GM19397 (cell line): ENCODE measurements at regions not wholly inside any gene's neighbourhood (a gene's known extent, or its start where the extent isn't known, plus 50 kb on each side); places are given as distances from the start of the nearest gene placed in this dataset.

Experiments
- ATAC-seq: cut with Tn5 transposase; IDR thresholded peaks from one replicate; pipeline ENCODE4 v1.9.1; 2021; ENCODE audit warnings: mild to moderate bottlenecking, moderate library complexity; ENCODE audit not compliant: unreplicated experiment

DNA sequence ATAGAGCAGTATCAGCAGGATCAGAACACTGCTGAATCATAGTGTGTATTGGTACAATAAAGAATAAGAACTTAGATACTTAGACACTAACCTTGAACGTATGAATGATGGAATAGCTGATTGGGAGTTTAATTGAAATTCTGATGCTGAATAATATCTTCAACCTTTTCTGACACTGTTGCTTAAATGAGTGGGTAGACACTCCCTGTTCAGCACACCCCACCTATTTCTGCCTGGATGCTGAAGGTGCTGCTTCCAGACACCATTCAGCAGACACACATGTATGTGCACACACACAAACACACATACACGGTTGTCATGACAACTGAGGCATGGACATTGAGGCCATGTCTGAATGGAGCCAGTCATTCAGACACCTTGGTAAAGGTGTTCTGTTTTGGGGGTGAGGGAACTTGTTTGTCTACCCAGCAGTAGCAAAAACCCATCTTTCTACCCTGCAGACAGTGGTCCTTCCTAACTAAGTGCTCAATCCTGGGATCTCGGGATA lies 54.3 kb downstream of the TMEM215 start:
- no peak for ATAC-seq

DNA sequence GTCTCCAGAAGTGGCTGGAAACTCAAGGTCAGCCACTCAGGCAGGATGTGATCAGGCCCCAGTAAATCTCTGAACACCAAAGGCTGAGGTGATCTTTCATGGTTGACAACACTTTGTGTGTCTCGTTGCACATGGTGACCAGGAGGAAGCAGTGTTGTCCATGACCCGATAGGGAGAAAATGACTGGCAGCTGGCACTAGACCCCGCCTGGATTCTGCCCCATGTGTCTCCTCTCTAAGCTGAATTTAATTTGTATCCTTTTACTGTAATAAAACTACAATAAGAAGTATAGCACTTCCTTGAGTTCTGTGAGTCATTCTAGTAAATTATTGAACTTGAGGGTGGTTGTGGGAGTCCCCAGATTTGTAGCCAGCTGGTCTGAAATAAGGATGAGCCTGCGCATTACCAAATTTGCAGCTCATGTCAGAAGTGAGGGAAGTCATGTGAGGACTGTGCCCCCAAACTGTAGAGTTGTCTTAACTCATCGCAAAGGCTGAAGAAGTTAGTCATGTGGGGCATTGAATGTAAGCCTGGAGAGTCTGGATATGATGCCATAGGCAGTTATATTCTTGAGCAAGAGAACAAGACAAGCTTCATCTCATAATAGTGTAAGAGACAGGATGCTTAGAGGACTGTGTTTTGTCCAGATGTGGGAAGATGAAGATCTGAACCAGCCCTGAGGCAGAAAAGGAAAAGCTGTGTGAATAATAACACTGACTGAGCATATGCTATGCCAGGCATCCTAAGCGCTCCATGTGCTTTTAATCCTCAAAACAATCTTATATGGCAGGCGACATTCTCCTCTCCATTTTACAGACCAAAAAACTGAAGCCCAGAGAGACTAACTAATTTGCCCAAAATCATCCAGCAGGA lies 55.9 kb downstream of the TMEM215 start:
- peak; percentile 73 for ATAC-seq

DNA sequence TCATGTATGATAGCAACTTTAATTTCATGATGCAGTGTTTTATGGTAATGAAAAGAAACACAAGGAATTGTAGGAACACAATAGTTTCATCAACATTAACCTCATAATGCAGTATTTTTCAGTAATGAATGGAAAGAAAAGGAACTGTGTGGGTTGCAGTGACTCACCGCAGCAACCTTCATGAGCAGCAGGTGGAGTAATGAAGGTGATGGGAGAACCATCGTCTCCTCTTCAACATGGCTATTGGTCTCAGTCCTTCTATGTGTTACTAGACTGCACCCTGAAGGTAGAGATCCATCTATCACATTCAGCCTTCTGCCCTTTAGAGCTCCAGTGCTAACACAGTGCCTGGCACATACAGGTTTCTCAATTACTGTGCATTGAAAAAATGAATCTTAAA lies 58.0 kb downstream of the TMEM215 start:
- ATAC-seq, result no peak

DNA sequence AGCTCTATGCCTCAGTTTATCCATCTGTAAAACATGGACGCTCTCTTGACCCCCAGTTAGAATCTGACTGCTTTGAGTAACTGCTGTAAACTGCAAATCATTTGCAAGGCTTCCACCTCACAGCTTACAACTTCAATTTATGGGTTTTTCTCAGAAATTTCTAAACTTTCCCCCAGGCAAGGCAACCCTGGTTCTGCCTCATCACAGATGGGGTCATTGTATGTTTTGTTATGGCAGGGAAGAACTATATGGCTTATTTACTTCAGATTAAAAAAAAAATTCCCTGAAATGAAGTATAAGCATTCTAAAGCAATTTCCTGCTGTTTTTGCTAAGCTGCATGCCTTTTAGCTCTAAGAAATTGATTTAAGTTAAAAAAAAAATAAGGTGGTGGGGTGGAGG lies 60.0 kb downstream of the TMEM215 start:
- no peak for ATAC-seq

DNA sequence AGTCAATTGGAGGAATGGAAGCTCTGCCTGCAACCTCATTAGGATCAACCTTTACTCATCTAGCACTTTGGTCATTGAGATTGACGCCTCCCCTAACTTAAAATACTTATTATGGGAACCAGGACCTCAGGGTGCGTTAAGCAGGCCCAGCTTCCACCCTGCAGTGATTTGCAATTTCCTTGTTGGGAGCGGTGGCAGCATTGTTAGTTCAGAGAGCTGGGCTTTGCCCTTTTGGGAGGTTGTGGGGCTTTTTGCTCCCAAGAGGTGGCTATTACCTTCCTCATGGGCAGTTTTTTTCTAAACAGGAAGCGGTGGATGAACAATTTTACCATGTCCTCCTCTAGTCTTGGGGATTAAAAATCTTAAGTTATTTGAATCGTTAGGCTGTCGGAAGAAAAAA lies 60.9 kb downstream of the TMEM215 start:
- ATAC-seq, result no peak

DNA sequence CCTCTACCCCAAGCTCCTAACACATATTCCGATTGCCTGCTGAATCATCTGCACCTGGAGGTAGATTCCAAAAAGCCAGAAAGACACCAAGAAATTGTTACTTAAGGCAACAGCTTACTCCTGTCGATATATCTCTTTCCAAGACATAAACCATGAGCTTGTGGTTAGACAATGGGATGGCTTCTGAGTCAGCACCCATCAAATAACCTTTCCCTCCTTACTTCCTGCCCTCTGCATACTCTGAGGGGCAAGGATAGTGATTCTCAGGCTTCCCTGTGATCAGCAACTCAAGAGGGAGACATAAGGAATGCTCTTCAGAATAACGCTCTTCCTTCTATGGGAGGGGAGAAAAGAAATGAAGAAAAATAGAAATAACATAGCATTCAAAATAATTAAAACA lies 70.9 kb downstream of the TMEM215 start:
- no peak for ATAC-seq

DNA sequence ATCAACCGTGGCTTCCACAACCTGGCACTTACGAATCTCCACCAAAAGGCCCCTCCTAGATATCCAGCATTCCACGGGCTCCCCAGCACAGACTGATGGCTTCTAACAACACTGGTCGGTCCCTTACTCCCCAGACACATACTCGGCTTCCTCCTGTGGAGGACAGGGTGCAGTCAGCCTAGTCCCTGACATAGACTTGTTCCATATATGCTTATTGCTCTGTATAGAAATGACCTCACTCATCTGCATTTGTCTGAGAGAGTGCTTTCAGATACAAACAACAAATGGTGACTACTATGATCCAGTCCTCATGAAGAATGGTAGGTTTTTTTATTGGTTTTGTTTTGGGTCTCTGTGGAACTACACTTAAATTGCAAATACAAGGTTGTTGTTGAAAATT lies 72.4 kb downstream of the TMEM215 start:
- no peak for ATAC-seq

DNA sequence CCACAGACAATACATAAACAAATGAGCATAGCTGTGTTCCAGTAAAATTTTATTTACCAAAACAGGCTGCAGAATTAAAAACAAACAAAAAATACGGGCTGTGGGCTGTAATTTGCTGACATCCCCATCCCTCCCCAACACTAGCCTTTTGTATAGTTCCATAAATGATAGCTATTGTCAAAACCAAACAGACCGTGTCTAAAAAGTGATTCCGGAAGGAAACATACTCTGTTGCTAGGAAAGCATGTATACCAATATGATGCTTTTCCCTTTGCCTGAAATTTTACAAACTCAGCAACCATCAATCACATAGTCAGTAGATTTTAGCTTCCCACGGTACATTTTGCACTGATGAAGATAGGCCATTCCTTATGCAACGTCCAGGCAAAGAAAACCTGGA lies 80.0 kb downstream of the TMEM215 start:
- no peak for ATAC-seq

DNA sequence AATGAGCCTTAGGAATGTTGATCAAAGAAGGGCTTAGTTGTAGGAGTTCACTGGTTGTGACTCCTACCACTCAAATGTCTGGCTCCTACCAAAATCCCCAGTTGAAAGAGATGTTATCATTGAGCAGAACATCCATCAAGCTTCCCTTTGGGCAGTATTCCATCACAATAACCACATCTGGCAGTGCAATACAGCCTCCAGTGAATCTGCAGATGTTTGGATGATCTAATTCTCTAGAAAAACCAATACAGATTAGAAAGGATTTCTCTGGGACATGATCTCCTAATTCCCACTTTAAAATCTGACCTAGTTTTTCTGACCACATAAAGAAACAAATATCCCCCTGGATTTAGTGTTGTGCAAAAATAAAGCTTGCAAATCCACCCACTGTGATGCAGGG lies 81.6 kb downstream of the TMEM215 start:
- ATAC-seq, result no peak

DNA sequence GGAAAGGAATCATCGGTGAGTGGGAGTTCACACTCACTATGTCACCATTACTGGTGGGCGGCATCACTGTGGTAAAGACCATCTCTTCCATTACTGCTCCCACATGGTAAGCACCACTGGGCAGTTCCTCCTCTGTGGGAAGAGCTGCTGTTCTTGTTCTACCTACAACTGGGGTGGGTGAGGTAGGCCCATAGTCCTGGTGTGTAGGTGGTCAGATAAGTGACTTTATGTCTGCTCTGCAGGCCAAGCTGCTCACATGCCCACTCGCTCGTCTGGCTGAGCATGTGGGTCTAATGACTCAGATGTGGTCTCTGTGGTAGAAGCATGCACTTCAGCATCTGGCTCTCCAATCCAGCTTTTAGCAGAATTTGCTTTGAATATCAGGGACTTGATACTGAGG lies 82.9 kb downstream of the TMEM215 start:
- ATAC-seq, result no peak

DNA sequence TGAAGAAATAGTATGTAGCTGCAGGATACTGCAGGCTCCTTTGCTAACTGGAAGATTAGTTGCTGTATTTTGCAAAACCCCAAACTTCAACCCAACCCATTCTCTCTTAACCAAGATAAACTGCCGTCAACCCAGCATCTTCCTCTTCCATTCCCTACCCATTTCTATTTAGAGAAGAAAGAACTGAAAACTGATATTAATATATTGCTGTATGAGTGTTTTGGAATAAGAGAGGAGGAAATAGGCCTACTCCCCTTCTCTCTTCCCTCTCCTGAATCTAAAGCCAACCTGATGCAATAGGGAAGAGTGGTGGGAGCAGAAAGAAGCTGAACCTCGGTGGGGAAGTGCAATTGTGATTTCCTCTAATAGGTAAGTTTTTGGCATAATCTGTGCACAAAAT lies 83.7 kb downstream of the TMEM215 start:
- ATAC-seq, result no peak

DNA sequence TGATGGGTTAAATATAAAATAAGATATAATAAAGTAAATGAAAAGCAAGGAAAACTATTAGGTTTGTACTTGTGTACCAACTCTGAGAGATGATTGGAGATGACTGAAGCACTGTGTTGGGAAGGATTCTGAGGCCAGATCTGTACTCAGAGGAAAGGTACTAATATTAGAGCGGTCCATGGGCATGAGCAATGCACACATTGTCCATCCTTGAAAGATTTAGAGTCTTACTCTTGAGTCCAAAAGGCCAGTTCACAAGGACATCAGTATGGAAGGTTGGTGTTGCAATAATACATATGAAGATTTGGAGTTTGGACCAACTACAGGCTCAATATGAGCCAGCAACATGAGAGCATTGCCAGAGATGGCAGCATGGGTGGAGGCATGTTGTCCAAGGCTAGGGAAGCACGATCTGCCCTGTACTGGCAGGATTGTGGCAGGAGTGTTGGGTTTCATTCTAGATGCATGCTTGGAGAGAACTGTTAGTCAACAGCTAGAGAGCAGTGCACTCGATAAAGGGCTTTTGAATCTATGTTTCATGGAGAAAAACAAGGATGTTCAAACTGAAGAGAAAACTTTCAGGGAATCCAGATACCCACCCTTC lies 84.4 kb downstream of the TMEM215 start:
- no peak for ATAC-seq

DNA sequence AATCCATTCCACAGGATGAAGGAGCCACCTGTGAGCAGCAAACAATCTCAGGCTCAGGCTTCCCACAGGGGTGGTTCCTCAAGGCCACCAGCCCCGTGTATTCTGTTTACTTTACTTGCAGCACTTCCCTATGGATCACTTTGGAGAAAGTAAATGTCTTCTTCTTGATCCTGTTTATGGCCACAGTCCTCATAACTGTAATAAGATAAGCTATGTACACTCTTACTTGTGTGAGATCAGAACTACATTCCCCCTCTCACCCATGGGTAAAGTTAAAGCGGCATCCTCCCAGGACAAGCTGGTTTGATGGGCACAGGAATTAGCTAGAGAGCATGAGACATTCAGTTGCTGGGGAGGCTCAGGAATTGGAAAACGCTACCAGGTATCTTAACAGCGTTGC lies 86.1 kb downstream of the TMEM215 start:
- ATAC-seq, result no peak

DNA sequence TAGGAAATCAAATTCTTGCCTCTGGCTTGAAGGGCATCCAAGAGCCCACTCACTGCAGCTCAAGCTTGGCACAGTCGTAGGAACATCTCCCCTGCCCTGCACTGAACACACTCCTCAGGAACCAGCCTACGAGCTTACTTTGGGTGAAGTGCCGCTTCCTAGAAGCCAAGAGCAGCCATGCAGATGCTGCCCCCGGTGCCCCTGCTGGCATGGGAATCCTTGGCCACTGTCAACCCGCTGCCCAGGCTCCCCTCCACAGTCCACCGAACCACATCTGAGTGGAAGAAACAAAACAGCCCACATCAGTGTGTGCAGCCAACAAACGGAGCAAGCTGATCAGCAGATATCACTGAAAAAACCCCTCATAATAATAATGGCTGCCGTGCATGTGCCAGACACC lies 89.8 kb downstream of the TMEM215 start:
- no peak for ATAC-seq

DNA sequence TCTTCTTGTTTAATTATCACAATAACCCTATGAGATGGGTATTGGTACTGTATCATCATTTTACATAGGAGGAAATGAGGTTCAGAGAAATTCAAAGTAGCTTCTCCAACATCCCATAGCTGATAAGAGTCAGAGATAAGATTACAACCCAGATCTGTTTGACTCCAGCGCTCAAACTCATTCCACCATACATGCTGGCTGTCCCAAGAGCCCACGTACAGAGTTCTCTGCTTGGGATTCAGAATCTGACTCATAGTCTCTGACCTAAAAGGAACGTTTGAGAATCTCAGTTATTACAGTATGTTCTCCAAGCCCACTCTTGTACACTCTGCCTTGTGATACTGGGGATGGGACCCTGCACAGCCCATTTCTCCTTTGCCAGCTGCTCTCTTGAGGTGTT lies 90.2 kb downstream of the TMEM215 start:
- ATAC-seq, result no peak

DNA sequence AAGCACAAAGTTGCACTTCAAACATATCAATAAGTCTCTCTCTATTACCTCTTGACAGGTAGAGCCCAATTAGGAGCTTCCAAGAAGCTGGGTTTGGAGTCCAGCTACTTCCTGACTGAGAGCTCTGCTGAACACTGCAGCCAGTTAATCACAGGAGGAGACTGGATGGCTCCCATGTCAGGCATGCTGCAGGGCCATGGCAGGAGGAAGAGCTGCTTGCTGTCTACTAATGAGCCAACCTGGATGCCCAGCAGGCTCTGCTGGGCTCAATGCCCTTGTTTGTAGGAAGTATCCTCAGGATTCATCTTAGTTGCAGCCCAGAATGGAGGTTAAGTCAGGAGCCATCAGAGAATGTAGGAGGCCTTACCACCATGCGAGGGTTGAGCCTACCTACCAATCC lies 91.9 kb downstream of the TMEM215 start:
- ATAC-seq, result no peak

DNA sequence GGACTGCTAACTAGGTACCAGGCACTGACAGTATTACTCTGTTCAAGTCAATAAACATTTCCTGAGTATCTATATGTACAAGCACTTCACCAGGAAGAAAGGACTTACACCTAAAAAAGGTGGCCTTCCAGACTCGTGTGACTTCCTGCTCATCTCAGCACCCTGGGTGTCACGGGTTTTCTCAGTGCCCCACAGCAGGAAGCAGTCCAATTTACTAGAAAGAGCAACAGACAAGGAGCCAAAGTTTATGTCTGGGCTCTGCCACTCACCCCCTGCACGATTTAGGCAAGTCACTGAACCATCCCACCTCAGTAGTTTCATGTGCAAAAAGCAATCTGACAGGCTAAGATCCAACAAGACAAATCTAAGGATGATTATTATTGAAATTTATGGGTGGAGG lies 92.4 kb downstream of the TMEM215 start:
- ATAC-seq, result no peak

DNA sequence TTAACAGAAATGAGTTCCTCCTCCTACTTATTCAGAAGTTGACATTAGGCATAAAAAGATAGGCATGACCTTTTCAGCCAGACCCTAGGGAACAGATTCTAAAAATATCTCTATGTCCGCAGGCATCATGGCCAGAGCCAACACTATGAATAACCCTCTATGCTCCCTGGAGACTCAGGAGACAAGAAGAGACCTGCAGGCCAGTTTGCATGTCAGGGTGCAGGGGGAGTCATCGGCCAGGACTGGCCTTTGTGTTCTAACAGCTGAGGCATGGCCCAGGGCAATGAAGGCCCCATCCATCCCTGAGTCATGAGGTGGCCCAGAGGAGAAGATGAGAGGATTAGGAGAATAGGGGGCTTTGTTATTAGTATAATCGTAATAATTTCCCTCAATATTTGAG lies 93.8 kb downstream of the TMEM215 start:
- ATAC-seq, result no peak

DNA sequence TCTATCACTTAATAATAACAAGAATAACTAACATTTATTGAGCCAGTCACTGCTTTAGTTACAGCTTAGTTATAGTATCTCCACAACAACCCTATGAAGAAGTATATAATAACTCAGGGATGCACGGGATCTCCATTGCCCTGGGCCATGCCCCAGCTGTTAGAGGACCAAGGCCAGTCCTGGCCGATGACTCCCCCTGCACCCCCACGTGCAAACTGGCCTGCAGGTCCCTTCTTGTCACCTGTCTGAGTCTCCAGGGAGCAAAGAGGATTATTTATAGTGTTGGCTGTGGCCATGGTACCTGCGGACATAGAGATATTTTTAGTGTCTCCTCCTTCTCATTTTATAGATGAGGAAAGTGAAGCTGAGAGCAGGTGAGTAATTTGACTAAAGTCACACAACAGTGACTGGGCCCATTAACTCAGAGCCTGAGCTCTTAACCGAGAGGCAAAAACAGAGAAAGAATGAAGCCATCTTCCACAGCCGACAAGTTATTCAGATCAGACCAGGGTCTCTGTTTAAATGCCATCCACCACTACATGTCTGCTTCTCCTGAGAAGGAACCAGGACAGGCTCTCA lies 94.4 kb downstream of the TMEM215 start:
- ATAC-seq, result no peak

DNA sequence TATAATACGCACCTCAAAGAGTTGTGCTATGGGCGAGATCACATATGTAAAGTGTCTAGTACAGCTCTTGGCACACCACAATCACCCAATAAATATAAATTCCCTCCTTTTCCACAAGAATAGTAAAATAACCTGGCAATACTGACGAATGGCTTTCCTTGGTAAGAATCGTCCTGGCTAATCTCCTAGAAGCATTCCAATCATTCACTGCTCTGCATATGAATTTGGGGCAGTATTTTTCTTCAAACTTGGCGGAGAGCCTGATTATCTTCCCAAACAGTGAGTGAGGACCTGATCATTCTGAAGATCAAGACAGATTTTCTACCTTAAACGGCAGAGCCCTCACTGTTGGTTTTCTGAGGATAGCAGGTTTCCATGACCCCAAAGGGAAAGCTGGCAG lies 96.0 kb downstream of the TMEM215 start:
- no peak for ATAC-seq

DNA sequence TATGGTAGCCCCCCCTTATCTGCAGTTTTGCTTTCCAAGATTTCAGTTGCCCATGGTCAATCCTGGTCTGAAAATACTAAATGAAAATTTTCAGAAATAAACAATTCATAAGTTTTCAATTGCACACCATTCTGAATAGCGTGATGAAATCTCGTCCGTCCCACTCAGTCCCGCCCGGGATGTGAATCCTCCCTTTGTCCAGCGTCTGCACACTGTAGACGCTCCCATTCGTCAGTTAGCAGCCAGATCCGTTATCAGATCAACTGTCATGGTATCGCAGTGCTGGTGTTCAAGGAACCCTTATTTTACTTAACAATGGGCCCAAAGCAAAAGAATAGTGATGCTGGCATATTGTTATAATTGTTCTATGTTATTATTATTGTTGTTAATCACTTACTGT lies 98.6 kb downstream of the TMEM215 start:
- no peak for ATAC-seq

DNA sequence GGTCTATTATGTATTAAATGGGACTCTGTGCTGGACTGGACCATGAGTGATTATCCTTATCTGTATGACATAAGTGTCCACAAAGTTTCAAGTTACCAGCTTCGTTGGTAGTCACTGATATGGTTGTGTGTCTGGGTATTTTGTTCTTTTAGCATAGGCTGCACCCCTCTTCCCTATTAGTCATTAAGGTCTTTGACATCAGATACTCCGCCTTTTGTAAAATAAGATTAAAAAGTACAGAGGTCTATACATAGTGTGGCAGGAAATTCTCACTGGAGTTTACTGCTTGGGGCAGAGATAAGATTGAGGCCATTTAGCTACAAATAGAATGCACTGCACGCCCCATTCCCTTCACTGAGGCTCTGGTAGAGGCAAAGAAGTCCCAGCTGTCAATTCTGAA lies 99.4 kb downstream of the TMEM215 start:
- no peak for ATAC-seq
